GM12864 (cell line): ENCODE measurements at regions not wholly inside any gene's neighbourhood (a gene's known extent, or its start where the extent isn't known, plus 50 kb on each side); places are given as distances from the start of the nearest gene placed in this dataset.

Source experiments
- DNase-seq: peaks from one replicate; pipeline ENCODE4 v3.0.0-alpha.2; 2011; ENCODE audit warnings: low read depth
- H3K4me3 ChIP-seq: 2 replicates; pipeline ENCODE4 v1.5.1; 2011; ENCODE audit warnings: mild to moderate bottlenecking, low read depth, low read length, control low read depth
- TF ChIP-seq, protein P1 (sequence below): IDR thresholded peaks from 2 replicates; pipeline ENCODE4 v1.5.1; 2011; ENCODE audit warnings: low read depth, mild to moderate bottlenecking, moderate library complexity, low read length, control low read depth, inconsistent platforms; ENCODE audit errors: missing control alignments

DNA sequence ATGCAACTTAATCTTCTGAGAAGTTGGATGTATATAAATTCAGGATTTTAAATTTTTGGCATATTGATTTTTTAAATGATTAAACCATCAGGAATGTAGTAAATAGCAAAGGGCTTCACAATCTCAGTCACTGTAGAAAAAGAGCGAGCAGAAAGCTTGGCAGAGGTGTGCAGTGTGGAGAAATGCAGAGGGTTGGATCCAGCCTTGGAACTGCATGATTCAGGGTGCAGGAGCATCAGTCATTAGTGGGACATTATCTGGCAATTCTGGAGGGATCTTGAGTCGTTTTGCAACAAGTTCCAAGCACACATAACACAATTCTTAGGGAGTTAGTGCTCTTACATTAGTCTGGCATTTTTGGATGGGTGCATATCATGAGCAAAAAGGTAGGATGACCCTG, 267.9 kb downstream of the PLA2G4A start:
- DNase-seq, result no peak
- TF ChIP-seq, protein P1, sequence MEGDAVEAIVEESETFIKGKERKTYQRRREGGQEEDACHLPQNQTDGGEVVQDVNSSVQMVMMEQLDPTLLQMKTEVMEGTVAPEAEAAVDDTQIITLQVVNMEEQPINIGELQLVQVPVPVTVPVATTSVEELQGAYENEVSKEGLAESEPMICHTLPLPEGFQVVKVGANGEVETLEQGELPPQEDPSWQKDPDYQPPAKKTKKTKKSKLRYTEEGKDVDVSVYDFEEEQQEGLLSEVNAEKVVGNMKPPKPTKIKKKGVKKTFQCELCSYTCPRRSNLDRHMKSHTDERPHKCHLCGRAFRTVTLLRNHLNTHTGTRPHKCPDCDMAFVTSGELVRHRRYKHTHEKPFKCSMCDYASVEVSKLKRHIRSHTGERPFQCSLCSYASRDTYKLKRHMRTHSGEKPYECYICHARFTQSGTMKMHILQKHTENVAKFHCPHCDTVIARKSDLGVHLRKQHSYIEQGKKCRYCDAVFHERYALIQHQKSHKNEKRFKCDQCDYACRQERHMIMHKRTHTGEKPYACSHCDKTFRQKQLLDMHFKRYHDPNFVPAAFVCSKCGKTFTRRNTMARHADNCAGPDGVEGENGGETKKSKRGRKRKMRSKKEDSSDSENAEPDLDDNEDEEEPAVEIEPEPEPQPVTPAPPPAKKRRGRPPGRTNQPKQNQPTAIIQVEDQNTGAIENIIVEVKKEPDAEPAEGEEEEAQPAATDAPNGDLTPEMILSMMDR, result no peak
- H3K4me3 ChIP-seq, result no peak overlapping the region

DNA sequence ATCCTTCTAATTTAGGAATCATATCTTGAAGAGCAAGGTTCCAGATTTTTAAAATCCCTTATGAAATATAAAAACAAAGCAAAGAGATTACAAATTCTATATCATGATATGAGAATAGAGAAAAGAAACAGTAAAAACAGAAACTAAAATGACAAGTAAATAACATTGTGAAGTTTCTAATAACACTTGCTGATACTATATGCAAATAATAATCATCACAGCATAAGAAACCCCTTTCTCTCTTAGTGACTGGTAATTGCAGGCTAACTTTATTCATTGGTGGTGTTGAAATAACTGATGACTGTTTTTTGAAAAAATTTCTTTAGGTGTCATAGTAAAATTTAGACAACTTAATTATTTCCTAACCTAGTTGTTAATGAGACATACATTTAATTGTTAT, 281.6 kb downstream of the PLA2G4A start:
- DNase-seq, result no peak
- H3K4me3 ChIP-seq, result no peak overlapping the region
- TF ChIP-seq, protein P1, result no peak

DNA sequence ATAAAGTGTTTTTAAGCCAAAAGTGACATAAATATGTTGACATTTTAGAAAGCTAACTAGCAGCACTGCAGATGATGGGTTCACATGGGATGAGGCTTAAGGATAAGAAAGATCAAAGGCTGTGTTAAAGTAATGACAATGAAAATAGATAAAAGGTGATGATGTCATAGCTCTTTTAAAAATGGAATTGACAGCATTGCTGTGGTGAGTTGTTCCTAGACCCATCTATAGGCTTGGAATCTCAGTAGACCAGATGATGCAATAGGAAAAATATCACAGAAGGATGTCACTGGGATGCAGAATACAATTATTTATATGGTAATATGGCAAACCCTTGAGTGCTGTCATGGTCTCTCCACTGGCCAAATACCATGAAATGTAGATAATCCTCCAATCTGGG, 286.0 kb downstream of the PLA2G4A start:
- TF ChIP-seq, protein P1, result no peak
- DNase-seq, result no peak
- no peak overlapping the region for H3K4me3 ChIP-seq

DNA sequence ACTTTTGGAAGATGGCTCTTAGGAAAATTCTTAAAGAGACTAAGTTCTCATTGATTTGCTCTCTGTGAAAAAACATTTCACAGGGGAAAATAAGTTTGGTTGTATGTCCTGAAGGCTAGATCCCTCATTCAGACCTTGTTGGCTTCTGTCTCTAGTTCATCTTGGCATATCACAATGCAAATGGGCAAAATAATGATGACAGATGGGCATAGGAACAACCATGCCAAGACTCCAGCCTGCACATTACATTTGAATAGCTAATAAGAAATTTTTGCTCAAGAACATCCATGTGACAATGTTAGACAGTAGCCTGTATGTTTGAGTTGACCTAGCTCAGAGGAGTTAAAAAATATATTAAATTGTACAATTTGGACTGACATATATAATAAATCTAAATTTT, 292.9 kb downstream of the PLA2G4A start:
- no peak overlapping the region for H3K4me3 ChIP-seq
- DNase-seq, result no peak
- TF ChIP-seq, protein P1, result no peak

DNA sequence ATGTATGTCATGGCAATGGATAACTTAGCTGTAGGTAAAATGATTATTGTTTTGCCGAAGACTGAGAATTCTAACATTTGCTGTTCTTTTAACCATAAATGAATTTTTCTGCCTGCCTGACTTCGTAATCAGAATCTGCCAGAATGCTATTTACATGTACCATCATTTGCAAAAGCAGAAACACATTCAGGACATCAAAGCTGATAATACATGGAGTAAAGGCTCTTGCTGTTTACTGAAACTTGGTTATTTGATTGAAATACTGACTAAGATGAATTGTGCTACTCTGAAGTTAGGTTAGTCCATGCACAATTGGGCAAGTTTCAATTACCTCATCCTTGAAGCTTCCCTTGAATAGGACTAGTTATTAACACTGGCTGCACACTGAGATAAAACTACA, 293.8 kb downstream of the PLA2G4A start:
- no peak for DNase-seq
- H3K4me3 ChIP-seq, result no peak overlapping the region

DNA sequence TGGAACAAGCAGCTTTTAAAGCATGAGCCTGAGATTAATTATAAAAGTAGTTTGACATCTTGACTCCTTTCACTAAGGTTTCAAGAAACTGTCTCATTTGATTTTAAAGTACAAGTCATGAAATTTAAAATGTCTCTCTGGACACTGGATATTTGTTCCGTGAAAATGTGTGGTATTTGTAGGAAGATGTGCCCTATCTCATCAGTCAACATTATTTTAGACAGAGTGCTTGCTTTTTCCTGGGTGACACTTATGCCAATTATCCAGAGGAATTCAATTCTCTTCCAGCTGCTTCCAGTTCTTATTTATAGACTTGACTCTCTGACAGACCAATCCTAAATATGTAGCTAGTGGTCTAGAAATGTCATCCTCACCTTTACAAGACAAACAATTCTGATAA, 300.4 kb downstream of the PLA2G4A start:
- no peak for DNase-seq
- no peak overlapping the region for H3K4me3 ChIP-seq

More for the DNA sequence above, 293.8 kb downstream of the PLA2G4A start:
- TF ChIP-seq, protein P1, result no peak

DNA sequence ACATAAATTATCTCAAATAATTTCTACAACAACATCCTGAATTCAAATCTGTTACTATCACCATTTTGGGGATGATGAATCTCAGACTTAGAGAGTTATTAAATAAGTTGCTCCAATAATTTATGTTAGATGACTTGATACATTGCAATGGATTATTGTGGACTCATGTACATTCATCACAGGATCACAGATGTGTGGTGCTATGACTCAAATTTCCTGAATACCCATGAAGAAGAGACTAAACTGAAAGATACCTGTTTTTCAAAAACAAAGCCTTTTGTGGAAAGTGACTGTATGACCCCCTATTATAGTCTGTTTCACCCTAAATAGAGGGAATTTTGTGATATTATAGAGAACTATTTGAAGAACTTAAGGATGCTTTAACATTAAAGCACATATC, 315.0 kb downstream of the PLA2G4A start:
- DNase-seq, result no peak
- no peak overlapping the region for H3K4me3 ChIP-seq
- TF ChIP-seq, protein P1, result no peak

More for the DNA sequence above, 300.4 kb downstream of the PLA2G4A start:
- TF ChIP-seq, protein P1, result no peak
